ENCODE measurements at regions not wholly inside any gene's neighbourhood (a gene's known extent, or its start where the extent isn't known, plus 50 kb on each side); places are given as distances from the start of the nearest gene placed in this dataset.
"Not testable (repeated sequence)": the region's sequence is repeated elsewhere in the genome, so short reads cannot be mapped to it uniquely, and the experiment has no call there.

GRCh38 chr4:64121803-64122202 is 287.4 kb downstream of the TECRL start:
- peaks cover 15% of the 10 kb centered on the region for H3K36me3 Mint-ChIP-seq
- H3K27ac Mint-ChIP-seq: no peak overlapping the region
- H3K9me3 Mint-ChIP-seq: peaks cover 25% of the 10 kb centered on the region
- ATAC-seq: no peak
- H3K4me3 Mint-ChIP-seq: no peak overlapping the region
- DNase-seq (ENCODE audit: low spot score): no peak
- H3K27me3 Mint-ChIP-seq: no peaks in the 10 kb centered on the region
- H3K4me1 Mint-ChIP-seq (ENCODE audit: low read depth in 2 of 2): no peaks in the 10 kb centered on the region

- H3K27ac Mint-ChIP-seq: no peak overlapping the region
- ATAC-seq: no peak
- H3K27me3 Mint-ChIP-seq: no peaks in the 10 kb centered on the region
Measured at GRCh38 chr4:64105903-64106302, 303.3 kb downstream of the TECRL start.

GRCh38 chr4:64095398-64095797 is 313.9 kb downstream of the TECRL start:
- peaks cover 4% of the 10 kb centered on the region for H3K9me3 Mint-ChIP-seq
- no peak overlapping the region for H3K27ac Mint-ChIP-seq
- H3K4me3 Mint-ChIP-seq: no peak overlapping the region
- no peak for ATAC-seq
- H3K4me1 Mint-ChIP-seq (ENCODE audit: low read depth in 2 of 2): no peaks in the 10 kb centered on the region
- peaks cover 9% of the 10 kb centered on the region for H3K36me3 Mint-ChIP-seq
- no peaks in the 10 kb centered on the region for H3K27me3 Mint-ChIP-seq
- no peak for DNase-seq (ENCODE audit: low spot score)

More at GRCh38 chr4:64105903-64106302, 303.3 kb downstream of the TECRL start:
- Mint-ChIP-seq H3K36me3 (peaks cover 11% of the 10 kb centered on the region), H3K4me3 (no peak overlapping the region), H3K4me1 (ENCODE audit: low read depth in 2 of 2) (no peaks in the 10 kb centered on the region), H3K9me3 (peaks cover 6% of the 10 kb centered on the region)
- DNase-seq (ENCODE audit: low spot score): no peak

- DNase-seq (ENCODE audit: low spot score) (no peak), ATAC-seq (no peak)
- peaks cover 3% of the 10 kb centered on the region for H3K9me3 Mint-ChIP-seq
- H3K4me3 Mint-ChIP-seq: no peak overlapping the region
- H3K4me1 Mint-ChIP-seq (ENCODE audit: low read depth in 2 of 2): no peaks in the 10 kb centered on the region
- no peak overlapping the region for H3K27ac Mint-ChIP-seq
- no peaks in the 10 kb centered on the region for H3K27me3 Mint-ChIP-seq
- no peaks in the 10 kb centered on the region for H3K36me3 Mint-ChIP-seq
Measured at GRCh38 chr4:64079316-64079715, 329.9 kb downstream of the TECRL start.

GRCh38 chr4:64068096-64068495 is 341.2 kb downstream of the TECRL start:
- H3K27ac Mint-ChIP-seq: no peak overlapping the region
- H3K4me3 Mint-ChIP-seq: no peak overlapping the region
- DNase-seq (ENCODE audit: low spot score) (no peak), ATAC-seq (no peak)
- H3K4me1 Mint-ChIP-seq (ENCODE audit: low read depth in 2 of 2): no peaks in the 10 kb centered on the region
- H3K27me3 Mint-ChIP-seq: no peaks in the 10 kb centered on the region
- peaks cover 19% of the 10 kb centered on the region for H3K9me3 Mint-ChIP-seq
- no peaks in the 10 kb centered on the region for H3K36me3 Mint-ChIP-seq

- no peak for DNase-seq (ENCODE audit: low spot score)
- Mint-ChIP-seq H3K4me3 (no peak overlapping the region), H3K9me3 (peaks cover 4% of the 10 kb centered on the region), H3K27me3 (no peaks in the 10 kb centered on the region), H3K4me1 (ENCODE audit: low read depth in 2 of 2) (no peaks in the 10 kb centered on the region), H3K27ac (no peak overlapping the region), H3K36me3 (no peaks in the 10 kb centered on the region)
- no peak for ATAC-seq
Measured at GRCh38 chr4:64062991-64063390, 346.3 kb downstream of the TECRL start.

GRCh38 chr4:64037033-64037432 is 372.2 kb downstream of the TECRL start:
- H3K4me1 Mint-ChIP-seq (ENCODE audit: low read depth in 2 of 2); H3K27me3 Mint-ChIP-seq; ATAC-seq; H3K4me3 Mint-ChIP-seq; DNase-seq (ENCODE audit: low spot score); H3K9me3 Mint-ChIP-seq; H3K27ac Mint-ChIP-seq: not testable (repeated sequence)
- H3K36me3 Mint-ChIP-seq: peaks cover 11% of the 10 kb centered on the region

GRCh38 chr4:64022560-64022959 is 386.7 kb downstream of the TECRL start:
- H3K27ac Mint-ChIP-seq: no peak overlapping the region
- no peak overlapping the region for H3K4me3 Mint-ChIP-seq
- no peaks in the 10 kb centered on the region for H3K27me3 Mint-ChIP-seq
- no peaks in the 10 kb centered on the region for H3K4me1 Mint-ChIP-seq (ENCODE audit: low read depth in 2 of 2)
- peaks cover 4% of the 10 kb centered on the region for H3K36me3 Mint-ChIP-seq
- H3K9me3 Mint-ChIP-seq: peaks cover 14% of the 10 kb centered on the region
- no peak for ATAC-seq
- no peak for DNase-seq (ENCODE audit: low spot score)

- Mint-ChIP-seq H3K4me1 (ENCODE audit: low read depth in 2 of 2) (no peaks in the 10 kb centered on the region), H3K36me3 (peaks cover 4% of the 10 kb centered on the region), H3K4me3 (no peak overlapping the region), H3K27ac (no peak overlapping the region), H3K27me3 (no peaks in the 10 kb centered on the region), H3K9me3 (peaks cover 3% of the 10 kb centered on the region)
- DNase-seq (ENCODE audit: low spot score) (no peak), ATAC-seq (no peak)
Measured at GRCh38 chr4:64016893-64017292, 392.4 kb downstream of the TECRL start.

GRCh38 chr4:64014647-64015046 is 394.6 kb downstream of the TECRL start:
- Mint-ChIP-seq H3K4me1 (ENCODE audit: low read depth in 2 of 2) (no peaks in the 10 kb centered on the region), H3K27me3 (no peaks in the 10 kb centered on the region), H3K9me3 (no peaks in the 10 kb centered on the region), H3K27ac (no peak overlapping the region), H3K4me3 (no peak overlapping the region), H3K36me3 (peaks cover 4% of the 10 kb centered on the region)
- DNase-seq (ENCODE audit: low spot score): no peak
- ATAC-seq: no peak

- DNase-seq (ENCODE audit: low spot score) (no peak), ATAC-seq (no peak)
- Mint-ChIP-seq H3K27me3 (no peaks in the 10 kb centered on the region), H3K4me3 (no peak overlapping the region), H3K27ac (no peak overlapping the region), H3K4me1 (ENCODE audit: low read depth in 2 of 2) (no peaks in the 10 kb centered on the region), H3K9me3 (peaks cover 15% of the 10 kb centered on the region), H3K36me3 (peaks cover 7% of the 10 kb centered on the region)
Measured at GRCh38 chr4:64001229-64001898, 407.9 kb downstream of the TECRL start.

- Mint-ChIP-seq H3K4me1 (ENCODE audit: low read depth in 2 of 2) (no peaks in the 10 kb centered on the region), H3K27ac (no peak overlapping the region)
Measured at GRCh38 chr4:64000241-64000640, 409.0 kb downstream of the TECRL start.

GRCh38 chr4:63986253-63986652 is 423.0 kb downstream of the TECRL start:
- H3K4me3 Mint-ChIP-seq: no peak overlapping the region
- H3K27me3 Mint-ChIP-seq: no peaks in the 10 kb centered on the region
- ATAC-seq (no peak), DNase-seq (ENCODE audit: low spot score) (no peak)
- H3K36me3 Mint-ChIP-seq: peaks cover 5% of the 10 kb centered on the region
- H3K27ac Mint-ChIP-seq: no peak overlapping the region
- H3K4me1 Mint-ChIP-seq (ENCODE audit: low read depth in 2 of 2): no peaks in the 10 kb centered on the region
- H3K9me3 Mint-ChIP-seq: peaks cover 24% of the 10 kb centered on the region

More at GRCh38 chr4:64000241-64000640, 409.0 kb downstream of the TECRL start:
- Mint-ChIP-seq H3K4me3 (no peak overlapping the region), H3K36me3 (peaks cover 7% of the 10 kb centered on the region), H3K27me3 (no peaks in the 10 kb centered on the region), H3K9me3 (peaks cover 18% of the 10 kb centered on the region)
- no peak for ATAC-seq
- DNase-seq (ENCODE audit: low spot score): no peak

GRCh38 chr4:63983224-63983623 is 426.0 kb downstream of the TECRL start:
- no peak overlapping the region for H3K4me3 Mint-ChIP-seq
- no peaks in the 10 kb centered on the region for H3K27me3 Mint-ChIP-seq
- DNase-seq (ENCODE audit: low spot score): no peak
- ATAC-seq: no peak
- no peaks in the 10 kb centered on the region for H3K4me1 Mint-ChIP-seq (ENCODE audit: low read depth in 2 of 2)
- no peak overlapping the region for H3K27ac Mint-ChIP-seq
- peaks cover 5% of the 10 kb centered on the region for H3K36me3 Mint-ChIP-seq
- peaks cover 12% of the 10 kb centered on the region for H3K9me3 Mint-ChIP-seq

- no peaks in the 10 kb centered on the region for H3K27me3 Mint-ChIP-seq
Measured at GRCh38 chr4:63965875-63966274, 443.4 kb downstream of the TECRL start.

More at GRCh38 chr4:63965875-63966274, 443.4 kb downstream of the TECRL start:
- Mint-ChIP-seq H3K27ac (no peak overlapping the region), H3K9me3 (peaks cover 6% of the 10 kb centered on the region), H3K36me3 (no peaks in the 10 kb centered on the region), H3K4me3 (no peak overlapping the region), H3K4me1 (ENCODE audit: low read depth in 2 of 2) (no peaks in the 10 kb centered on the region)
- DNase-seq (ENCODE audit: low spot score) (no peak), ATAC-seq (no peak)
